ENCODE measurements at regions not wholly inside any gene's neighbourhood (a gene's known extent, or its start where the extent isn't known, plus 50 kb on each side); places are given as distances from the start of the nearest gene placed in this dataset.

DNA sequence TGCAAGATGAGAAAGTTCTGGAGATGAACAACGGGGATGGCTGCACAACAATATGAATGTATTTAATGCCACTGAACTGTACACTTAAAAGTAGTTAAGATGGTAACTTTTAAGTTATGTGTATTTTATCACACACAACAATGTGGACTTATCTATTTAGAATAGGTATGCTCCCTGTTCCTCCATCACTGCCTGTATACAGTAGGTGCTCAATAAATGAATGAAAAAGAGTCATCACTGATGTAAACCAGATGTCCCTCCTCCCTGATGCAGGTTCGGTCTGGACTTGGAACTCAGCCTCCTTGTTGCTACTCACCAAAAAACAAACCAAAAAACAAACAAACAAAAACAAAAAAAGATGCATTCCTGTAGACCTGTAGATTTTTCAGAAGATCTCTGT, 65.9 kb upstream of the BOD1 start:
- TF ChIP-seq, protein P1, sequence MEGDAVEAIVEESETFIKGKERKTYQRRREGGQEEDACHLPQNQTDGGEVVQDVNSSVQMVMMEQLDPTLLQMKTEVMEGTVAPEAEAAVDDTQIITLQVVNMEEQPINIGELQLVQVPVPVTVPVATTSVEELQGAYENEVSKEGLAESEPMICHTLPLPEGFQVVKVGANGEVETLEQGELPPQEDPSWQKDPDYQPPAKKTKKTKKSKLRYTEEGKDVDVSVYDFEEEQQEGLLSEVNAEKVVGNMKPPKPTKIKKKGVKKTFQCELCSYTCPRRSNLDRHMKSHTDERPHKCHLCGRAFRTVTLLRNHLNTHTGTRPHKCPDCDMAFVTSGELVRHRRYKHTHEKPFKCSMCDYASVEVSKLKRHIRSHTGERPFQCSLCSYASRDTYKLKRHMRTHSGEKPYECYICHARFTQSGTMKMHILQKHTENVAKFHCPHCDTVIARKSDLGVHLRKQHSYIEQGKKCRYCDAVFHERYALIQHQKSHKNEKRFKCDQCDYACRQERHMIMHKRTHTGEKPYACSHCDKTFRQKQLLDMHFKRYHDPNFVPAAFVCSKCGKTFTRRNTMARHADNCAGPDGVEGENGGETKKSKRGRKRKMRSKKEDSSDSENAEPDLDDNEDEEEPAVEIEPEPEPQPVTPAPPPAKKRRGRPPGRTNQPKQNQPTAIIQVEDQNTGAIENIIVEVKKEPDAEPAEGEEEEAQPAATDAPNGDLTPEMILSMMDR (IDR thresholded peaks at IDR 0.05) = no peak
- TF ChIP-seq POLR2AphosphoS5 (IDR thresholded peaks at IDR 0.05) = no peak

Measured in suprapubic skin (tissue), 3 donors.